AG20443 (cell line): ENCODE measurements at regions not wholly inside any gene's neighbourhood (a gene's known extent, or its start where the extent isn't known, plus 50 kb on each side); places are given as distances from the start of the nearest gene placed in this dataset.
A peak's percentile ranks its signal among the peaks of the same experiment; 100 is the strongest.

ENCODE experiments used
- DNase-seq: peaks from one replicate; pipeline ENCODE4 v3.0.0; 2012; ENCODE audit warnings: low spot score, mixed read lengths

DNA sequence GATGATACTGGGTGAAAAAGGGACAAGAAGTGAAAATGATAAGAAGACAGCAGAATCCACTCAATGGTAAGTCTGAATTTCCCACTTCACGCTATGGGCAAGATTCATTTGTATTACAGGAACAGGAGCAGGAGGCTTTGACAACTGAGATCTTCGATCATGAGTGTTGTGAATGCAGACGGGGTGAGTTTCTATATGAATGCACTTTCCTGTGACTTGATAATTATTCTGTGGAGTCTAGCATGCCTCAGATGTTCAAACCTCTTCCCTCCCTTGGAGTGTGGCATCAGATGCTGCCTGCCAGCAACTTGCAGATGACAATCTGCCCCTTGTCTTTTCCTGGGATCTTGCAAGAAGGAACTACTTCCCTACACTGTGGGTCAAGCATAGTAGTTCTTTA, 225.4 kb downstream of the HLX start:
- no peak for DNase-seq

DNA sequence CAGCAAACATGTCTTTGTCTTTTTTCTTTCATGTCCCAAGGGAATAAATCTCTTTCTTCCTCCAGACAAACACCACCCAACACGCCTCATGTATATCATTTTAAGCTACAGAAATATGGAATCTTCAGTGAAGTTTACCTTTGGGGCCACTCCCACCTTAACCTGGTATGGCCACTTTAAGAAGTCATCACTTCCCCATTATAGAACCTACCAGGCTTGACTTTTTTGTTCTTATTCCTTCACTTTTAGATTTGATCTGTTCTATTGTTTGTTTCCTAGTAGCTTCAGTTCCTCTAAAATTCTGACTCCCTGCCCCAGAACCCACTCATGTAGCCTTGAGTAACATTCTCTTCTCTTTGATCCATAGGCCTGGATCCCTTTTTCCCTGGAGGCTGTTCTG, 226.3 kb downstream of the HLX start:
- DNase-seq, result no peak

DNA sequence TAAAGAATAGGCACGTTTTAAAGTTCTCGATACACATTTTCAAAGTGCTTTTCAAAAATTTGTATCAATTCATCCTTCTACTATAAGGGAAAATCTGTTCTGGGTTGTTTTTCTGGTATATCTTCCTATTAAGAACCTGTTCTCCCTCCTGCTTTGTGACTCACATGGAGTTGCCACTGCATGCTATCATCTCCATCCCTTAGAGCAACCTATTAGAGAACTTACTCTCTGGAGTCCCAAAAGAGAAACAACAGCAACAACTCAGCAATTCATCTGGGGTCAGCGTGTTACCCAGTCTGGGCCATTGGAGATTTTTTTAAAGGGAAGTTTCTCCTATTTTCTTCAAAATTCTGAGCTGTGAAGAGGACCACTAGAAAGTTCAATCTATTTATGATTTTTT, 227.4 kb downstream of the HLX start:
- no peak for DNase-seq

DNA sequence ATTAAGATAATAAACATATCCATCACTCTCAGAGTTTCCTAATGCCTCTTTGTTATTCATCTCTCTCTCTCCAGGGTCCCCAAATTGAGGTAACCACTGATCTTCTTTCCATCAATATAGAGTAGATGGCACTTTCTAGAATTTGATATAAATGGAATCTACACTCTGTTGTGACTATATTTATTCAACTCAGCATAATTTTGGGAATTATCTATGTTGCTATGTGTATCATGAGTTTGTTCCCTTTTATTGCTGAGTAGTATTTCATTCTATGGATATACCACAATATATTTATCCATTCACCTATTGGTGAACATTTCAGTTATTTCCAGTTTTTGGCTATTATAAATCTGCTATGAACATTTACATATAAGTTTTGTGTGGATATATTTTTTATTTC, 230.7 kb downstream of the HLX start:
- no peak for DNase-seq

DNA sequence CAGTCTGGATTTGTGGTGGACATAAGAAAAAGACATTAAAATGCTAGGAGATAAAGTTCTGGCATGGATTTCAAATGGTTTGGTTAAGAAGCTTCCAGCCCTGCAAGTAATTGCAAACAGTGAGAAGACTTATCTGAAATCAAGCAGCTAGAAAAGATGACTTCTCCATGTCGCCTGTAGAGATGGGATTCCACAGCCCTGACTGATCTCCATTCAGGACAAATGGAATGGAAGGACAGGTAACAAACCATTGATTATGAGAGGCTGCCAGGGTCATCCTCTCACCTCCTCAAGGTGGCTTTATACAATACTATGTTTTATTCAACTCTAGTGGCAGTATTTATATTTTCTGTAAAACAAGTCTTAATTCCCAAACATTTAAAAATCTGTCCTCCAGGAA, 237.9 kb downstream of the HLX start:
- no peak for DNase-seq

DNA sequence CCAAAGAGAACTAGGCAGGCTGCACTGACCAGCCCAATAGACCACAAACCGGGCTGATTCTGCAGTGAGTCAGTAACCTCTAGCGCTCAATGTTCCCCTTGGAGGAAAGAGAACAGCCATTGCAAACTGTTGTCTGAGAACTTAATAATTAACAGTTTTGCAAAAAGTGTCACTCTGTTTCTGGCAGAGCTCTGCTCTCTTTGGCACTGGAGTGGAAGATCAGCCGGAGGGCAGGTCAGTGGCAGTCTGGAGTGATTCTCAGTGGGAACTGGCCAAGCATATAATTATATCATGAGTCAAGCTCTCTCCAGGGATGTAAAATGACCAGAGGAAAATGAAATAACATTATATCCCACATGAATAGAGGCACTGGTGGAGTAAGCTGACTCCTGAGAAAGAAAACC, 238.3 kb downstream of the HLX start:
- DNase-seq, result peak; percentile 89

DNA sequence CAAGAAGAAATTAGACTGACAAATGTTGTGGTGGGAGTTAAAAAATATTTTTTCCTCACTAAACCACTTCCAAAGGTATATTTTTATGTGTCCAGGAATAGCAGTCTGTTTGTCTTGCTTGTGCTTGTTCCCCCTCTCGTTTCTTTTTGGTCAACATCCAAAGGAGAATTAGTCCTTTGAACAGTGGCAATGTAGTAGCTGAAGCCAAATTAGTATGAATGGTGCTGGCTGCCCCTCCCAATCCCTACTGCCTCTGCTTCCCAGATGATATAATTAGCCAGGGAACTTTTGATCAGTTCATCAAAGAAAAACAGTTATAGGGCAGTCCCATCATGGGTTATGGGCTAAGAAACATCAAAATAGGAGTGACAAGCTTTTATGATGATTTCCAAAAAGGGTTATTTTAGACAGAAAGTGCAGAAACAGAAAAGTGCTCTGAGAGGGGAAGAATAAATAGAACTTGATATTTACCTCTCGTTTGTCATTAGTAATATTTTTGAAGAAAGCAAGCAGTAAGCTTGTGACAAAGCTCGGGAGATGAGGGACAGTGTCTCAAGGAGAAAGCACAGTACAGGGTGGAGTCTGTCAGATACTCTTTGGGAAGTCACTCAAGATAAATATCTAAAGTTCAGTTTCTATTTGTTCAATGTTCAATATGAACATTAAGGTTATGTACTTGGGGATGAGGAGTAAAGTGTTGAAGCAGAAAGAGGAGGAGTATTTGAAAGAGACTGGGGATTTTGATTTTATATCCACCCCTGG, 239.1 kb downstream of the HLX start:
- no peak for DNase-seq

DNA sequence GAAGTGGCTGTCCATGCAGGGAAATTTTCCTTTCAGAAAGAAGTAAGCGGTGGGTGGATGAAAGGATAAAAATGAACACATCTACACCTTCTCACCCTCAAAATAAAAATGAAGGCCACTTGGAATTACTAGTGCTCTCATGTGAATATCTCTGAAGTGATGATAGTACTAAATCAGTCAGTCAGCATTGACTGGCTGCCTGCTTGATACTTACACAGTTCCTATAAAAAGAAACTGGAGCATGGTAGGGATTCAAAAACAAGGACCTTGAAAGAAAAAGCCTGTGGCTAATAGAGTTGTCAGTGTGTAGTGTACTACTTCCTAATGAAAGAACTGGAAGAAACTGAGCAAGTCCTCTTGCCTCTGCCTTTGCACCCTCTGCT, 239.7 kb downstream of the HLX start:
- DNase-seq, result no peak

DNA sequence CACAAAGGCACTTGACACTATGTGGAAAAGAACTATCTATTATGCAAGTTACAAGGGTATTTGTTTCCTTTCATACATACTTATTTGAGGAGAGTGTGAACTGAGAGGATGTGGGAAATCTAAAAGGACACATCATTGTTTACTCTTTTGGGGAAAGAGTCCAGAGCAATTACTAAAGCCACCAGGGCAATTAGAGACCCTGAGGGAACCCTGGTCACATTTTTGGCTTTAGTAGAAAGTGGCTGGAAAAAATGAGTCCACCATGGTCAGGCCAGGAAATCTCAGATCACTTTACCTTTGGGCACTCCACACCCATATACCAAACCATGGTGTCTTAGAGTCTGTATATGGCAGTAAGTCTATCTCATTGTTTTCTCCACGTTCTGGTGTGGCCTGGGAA, 243.3 kb downstream of the HLX start:
- no peak for DNase-seq

DNA sequence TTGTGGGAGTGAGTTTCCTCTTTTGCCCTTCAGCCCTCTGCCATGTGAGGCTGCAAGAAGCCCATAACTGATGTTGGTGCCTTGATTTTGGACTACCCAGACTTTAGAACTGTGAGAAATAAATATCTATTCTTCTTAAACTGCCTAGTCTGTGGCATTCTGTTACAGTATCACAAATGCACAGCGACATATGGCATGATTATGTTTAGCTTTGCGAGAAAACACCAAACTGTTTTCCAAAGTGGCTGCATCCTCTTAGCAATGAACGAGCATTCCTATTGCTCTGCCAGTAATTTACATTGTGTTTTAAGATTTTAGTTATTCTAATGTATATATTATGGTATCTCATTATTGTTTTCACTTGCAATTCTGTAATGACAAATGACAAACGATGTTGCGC, 246.7 kb downstream of the HLX start:
- DNase-seq, result no peak

DNA sequence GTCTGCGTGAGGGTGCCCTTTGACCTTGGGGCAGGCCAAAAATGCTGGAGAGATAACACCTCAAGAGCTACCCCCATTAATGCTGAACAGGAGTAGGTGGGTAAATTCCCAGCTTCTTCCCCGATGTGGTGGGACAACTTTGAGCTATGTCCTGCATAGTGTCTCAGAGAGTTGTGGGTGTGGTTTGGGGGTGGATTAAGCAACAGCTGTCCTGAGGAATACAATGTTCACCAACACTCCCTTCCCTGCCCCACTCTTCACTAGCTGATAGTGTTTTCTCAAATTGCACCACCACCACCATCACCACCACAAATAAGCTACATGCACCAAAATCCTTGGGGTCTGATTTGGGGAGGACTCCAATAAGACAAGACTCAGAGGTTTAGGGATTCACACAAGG, 258.4 kb downstream of the HLX start:
- DNase-seq, result no peak

DNA sequence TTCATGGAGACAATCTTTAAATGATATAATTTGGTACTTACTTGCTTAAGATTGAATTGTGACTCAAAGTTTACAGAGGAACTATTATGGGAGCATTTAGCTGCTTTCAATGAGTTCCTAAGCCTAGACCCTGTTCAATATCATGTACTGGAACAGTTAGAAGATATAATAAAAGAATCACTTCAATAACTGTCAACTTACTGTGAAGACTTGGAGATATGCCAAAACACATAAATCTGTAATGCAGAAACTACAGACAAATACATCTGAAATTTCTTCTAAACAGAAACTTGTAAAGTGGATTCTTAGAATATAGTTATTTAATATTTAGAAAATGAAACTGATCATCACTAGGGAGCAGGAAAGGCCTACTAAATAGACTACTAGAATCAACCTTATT, 259.3 kb downstream of the HLX start:
- no peak for DNase-seq

DNA sequence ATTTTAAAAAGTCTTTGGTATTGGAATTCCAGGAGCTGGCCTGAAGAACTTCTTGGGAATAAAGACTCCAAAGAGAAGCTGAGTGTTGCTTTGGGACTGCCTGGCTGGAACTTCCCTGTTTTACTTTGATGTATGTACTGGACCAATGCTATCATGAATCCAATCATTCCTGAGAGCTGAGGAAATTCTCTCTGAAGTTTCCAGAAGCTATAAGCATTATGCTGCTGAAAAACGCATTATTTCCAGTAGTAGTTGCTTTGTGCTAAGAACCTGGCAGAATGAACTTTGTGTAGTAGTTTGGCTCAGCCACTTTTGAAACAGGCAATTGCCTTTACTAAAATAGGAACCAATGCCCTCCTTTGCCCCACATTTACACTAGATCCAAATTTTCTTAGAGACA, 260.7 kb downstream of the HLX start:
- no peak for DNase-seq

DNA sequence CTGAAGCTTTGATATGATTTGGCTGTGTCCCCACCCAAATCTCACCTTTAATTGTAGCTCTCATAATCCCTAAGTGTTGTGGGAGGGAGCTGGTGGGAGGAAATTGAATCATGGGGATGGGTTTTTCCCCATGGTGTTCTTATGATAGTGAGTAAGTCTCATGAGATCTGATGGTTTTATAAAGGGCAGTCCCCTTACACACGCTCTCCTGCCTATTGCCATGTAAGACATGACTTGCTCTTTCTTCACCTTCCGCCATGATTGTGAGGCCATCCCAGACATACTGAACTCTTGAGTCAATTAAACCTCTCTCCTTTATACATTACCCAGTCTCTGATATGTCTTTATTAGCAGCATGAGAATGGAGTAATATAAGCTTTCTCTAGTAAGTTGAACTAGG, 261.9 kb downstream of the HLX start:
- no peak for DNase-seq

DNA sequence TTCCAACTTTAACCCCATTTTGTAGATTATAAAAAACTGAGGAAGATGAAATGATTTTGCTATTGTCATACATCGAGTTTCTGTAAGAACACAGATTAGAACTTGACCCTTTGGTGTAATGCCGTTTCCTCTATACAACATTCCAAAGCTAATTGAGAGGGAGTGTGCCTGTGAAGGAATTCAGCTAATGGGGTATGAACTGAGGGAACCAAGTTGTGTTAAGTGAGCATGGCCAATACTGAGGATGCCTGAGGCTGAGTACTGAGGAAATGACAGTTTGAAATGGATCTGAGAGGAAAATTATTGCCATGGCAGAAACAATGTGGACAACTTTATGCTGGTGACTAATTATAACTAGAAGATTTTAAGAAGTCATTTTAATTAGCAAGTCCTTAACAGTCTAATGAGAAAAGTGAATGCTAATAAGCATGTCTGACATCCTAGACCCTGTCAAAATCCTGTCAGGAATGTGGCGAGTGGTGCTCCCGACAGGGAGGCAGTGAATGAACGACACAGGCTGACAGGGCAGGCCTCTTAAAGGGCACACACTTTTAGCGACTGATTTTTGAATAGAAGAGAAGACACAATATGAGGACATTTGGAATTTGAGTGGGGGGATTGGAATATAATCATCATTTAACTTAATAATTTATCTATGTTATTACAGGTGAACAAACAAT, 262.5 kb downstream of the HLX start:
- no peak for DNase-seq

DNA sequence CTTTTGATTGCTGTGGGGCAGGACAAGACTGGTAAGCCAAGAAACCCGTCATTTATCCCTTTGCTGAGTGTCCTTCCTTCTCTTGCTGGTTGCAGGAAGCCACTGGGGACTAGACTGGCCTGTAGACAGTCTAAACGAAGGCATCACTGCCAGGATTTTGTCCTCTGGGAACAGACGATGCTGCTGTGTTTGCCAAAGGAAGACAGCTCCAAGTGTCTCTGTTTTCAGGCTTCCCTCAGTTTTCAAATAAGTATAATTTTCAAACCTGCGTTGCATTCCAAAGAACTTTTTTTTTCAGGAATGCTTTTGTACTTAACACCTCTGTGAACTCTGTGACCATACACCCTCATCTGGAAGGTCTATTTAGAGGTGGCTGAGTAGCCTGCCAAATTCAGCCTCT, 269.4 kb downstream of the HLX start:
- DNase-seq, result no peak

DNA sequence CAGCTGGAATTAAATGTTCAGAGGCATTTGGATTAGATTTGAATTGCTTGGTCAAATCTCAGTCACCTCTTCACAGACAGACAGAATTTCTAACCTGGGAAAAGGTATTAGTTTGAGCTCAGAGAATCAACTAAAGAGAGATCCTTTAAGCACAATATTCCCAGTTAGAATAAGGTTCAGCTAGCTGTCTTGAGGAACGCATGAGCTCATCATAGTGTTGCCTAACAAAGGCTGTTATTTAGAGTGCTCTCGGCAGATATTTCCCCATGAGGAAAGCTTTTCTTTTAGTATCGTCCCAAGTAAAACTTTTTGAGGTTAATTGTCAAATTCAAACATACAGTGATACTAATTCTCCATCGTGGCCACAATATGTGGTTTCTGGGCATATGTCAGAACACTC, 269.9 kb downstream of the HLX start:
- DNase-seq, result peak; percentile 47

DNA sequence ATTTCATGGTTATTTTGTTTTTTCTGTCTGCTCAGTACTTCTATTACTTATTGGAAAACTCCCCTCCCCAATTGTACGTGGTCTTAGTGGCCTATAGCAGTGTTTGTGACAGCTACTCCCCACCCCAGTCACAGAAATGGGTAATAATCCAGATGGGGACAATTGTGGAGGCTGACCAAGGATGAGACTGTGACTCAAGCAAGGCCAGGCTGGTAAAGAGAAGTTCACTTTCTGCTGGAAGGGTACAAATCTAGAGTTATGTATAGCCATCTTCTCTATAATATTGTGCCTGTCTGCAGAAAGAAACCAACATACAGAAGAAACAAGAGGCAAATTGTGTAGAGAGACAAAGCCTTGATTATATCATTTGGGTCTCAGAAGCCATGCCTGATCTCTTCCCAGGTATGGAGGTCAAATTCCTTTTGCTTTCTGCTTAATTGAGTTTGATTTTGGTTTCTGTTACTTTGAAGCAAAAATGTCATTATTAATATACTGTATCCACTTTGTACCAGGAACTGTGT, 270.4 kb downstream of the HLX start:
- DNase-seq, result no peak

DNA sequence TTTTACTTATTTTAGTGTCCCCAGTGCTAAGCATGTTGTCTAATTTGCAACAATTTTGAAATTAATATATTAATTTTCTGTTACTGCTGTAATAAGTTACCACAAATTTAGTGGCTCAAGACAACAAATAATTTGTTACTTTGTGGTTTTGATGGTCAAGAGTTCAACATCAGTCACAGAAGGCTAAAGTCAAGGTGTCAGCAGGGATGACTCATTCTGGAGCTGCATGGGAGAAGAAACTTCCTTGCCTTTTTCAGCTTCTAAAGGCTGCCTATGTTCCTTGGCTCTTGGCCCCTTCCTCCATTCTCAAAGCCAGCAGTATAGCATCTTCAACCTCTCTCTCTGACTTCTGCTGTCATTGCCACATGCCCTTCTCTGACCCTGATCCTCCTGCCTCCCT, 271.8 kb downstream of the HLX start:
- no peak for DNase-seq

DNA sequence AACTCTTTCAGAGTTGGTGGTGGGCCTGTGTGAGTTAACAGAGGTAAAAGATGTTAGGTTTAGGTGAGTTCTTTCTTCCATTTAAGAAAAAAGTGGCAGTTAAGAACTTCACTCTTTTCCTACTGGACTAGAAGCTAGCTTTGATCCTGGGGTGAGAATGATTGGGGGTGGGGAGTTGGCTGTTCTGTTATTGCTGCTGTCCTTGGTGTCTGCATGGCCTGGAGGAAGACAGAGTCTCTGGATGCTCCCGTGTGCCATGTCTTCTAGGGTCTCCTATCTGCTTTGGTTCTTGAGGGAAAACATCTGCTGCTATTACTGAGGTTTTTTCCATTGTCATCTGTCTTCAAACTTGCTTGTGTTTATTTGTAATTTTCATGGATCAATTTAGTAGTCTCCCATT, 275.7 kb downstream of the HLX start:
- DNase-seq, result no peak

DNA sequence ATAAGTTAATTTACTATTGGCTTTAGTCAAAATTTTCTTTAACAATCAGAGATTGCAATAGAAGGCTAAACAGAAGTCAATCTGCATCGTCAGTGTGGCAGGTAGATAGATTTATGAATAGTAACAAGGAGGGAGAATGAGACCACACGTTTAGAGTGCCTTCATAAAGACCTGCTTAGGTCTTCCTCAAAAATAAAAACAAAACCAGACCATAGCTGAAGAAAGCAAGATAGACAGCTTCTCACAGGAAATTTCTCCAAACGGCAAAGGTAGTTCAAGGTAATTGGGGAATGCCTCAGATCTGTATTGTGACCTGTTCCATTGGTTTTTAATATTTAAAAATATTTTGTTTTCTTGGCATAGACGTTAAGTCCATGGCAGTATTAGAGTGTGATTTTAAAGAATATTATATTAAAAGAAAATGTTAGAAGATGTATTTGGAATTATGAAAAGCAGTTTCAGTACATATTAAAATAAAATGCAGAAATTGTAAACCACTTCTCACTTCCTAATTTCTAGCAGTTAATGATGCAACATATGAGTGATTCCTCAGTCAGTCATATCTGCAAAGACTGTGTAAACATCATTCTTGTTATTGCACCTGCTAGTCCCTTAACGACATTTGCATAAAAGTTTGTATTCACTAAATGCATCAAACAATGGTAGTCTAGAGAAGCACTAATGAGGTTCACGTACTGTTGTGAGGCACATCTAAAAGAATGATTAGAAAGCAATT, 278.0 kb downstream of the HLX start:
- no peak for DNase-seq

DNA sequence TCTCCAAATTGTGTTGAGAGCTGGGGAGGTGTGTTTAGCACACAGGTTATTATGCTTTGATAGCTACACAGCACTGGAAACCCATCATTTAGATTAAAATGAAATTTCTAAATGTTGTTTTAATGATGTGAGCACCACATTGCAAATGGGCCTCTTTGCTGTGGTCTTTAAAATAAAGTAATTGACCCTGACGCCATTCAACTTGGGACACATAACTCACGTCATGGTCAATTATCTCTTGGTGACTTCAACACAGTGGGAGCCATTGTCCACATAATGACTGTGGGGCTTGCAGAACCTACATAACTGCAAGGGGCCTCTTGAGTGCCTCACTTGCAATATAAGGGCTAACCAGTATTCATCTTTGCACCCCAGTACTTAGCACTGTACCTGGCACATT, 280.4 kb downstream of the HLX start:
- no peak for DNase-seq

DNA sequence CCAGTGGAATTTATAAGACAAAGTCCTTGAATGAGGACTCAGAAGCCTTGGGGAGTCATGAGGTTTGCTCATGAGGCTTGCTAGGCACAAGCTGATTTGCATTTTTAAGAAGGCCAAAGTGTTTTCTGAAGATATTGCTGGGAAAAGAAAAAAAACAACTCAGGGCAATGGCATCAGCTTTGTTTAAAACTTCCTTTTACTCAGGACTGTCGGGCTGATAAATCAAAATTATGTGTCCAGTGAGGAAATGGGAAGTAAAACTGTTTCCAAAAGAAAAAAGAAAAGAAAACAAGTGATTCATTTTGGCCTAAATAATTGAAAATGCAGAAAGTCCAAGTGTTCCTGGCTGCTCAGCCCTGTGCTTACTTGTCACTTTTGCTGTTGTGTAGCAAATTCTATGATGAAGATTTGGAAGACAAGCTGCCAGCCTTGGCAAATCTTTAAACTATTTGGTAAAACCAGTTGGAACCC, 282.4 kb downstream of the HLX start:
- DNase-seq, result peak; percentile 26
